ENCODE measurements at regions not wholly inside any gene's neighbourhood (a gene's known extent, or its start where the extent isn't known, plus 50 kb on each side); places are given as distances from the start of the nearest gene placed in this dataset.

- no peak for TF ChIP-seq EZH2phosphoT487 (IDR thresholded peaks at IDR 0.05; ENCODE audit: insufficient read depth, low read depth)
- TF ChIP-seq EZH2 (IDR thresholded peaks at IDR 0.05; ENCODE audit: insufficient read depth, poor library complexity, severe bottlenecking), result no peak
These were observed 580.0 kb downstream of the QKI start for GRCh38 chr6:163994566-163994965.
